HepG2 (cell line): ENCODE measurements at regions not wholly inside any gene's neighbourhood (a gene's known extent, or its start where the extent isn't known, plus 50 kb on each side); places are given as distances from the start of the nearest gene placed in this dataset.

ENCODE experiments used
- BRD4 ChIP-seq: sonication (generic); formaldehyde crosslinking; IDR thresholded peaks from 2 replicates; pipeline ENCODE4 v1.4.0; 2020; ENCODE audit warnings: missing genetic modification reagents
- EZH2 ChIP-seq: conservative IDR thresholded peaks from 2 replicates; pipeline ENCODE4 v1.6.1; 2012; ENCODE audit warnings: mild to moderate bottlenecking, low read depth, low read length, moderate library complexity
- NFKB2 ChIP-seq: sonication (generic); formaldehyde crosslinking; IDR thresholded peaks from 2 replicates; pipeline ENCODE4 v1.4.0; 2020; ENCODE audit warnings: missing genetic modification reagents, borderline replicate concordance
- PCBP1 ChIP-seq: fragments of 200-400 bp; formaldehyde crosslinking; IDR thresholded peaks from 2 replicates; pipeline ENCODE4 v1.6.1; 2017; ENCODE audit warnings: mild to moderate bottlenecking, low read depth, low read length, borderline replicate concordance
- POLR2A ChIP-seq, 2 experiments: IDR thresholded peaks; 2 replicates each; pipeline ENCODE4 v1.6.1; 2011; ENCODE audit warnings: low read depth in 2 of 2, low read length in 2 of 2, mild to moderate bottlenecking in 1 of 2, moderate library complexity in 1 of 2; ENCODE audit not compliant: insufficient read depth in 1 of 2
- SRF ChIP-seq: IDR thresholded peaks from 2 replicates; pipeline ENCODE4 v1.6.1; 2011; ENCODE audit warnings: mild to moderate bottlenecking, low read depth, low read length, moderate library complexity
- TAF15 ChIP-seq: fragments of 200-400 bp; formaldehyde crosslinking; IDR thresholded peaks from one replicate; pipeline ENCODE4 v1.6.1; 2018; ENCODE audit warnings: mild to moderate bottlenecking, low read depth, low read length; ENCODE audit not compliant: poor library complexity, severe bottlenecking
- YY1 ChIP-seq: IDR thresholded peaks from 2 replicates; pipeline ENCODE4 v1.6.1; 2011; ENCODE audit warnings: low read length, low read depth, moderate library complexity, mild to moderate bottlenecking; ENCODE audit not compliant: insufficient read depth, insufficient replicate concordance
- ZMYM2 ChIP-seq: sonication (generic); formaldehyde crosslinking; IDR thresholded peaks from 2 replicates; pipeline ENCODE4 v1.8.0; 2022; ENCODE audit warnings: mild to moderate bottlenecking, missing genetic modification reagents
- ZNF235 ChIP-seq: sonication (generic); formaldehyde crosslinking; IDR thresholded peaks from 2 replicates; pipeline ENCODE4 v1.8.1; 2023; ENCODE audit warnings: mild to moderate bottlenecking, missing genetic modification reagents, borderline replicate concordance
- ZNF598 ChIP-seq: sonication (generic); formaldehyde crosslinking; IDR thresholded peaks from 2 replicates; pipeline ENCODE4 v1.5.1; 2020; ENCODE audit warnings: mild to moderate bottlenecking, missing genetic modification reagents, borderline replicate concordance
- TF ChIP-seq, protein P1 (sequence below): sonication (generic); formaldehyde crosslinking; IDR thresholded peaks from 2 replicates; pipeline ENCODE4 v1.5.0; 2020; ENCODE audit warnings: mild to moderate bottlenecking, missing genetic modification reagents, moderate library complexity
- TF ChIP-seq, protein P2 (sequence below): sonication (generic); formaldehyde crosslinking; IDR thresholded peaks from 2 replicates; pipeline ENCODE4 v1.9.0; 2021; ENCODE audit warnings: missing genetic modification reagents, borderline replicate concordance
- TF ChIP-seq, protein P3 (sequence below): sonication (generic); formaldehyde crosslinking; IDR thresholded peaks from 2 replicates; pipeline ENCODE4 v1.9.0; 2021; ENCODE audit warnings: mild to moderate bottlenecking, missing genetic modification reagents

- TF ChIP-seq, protein P1, sequence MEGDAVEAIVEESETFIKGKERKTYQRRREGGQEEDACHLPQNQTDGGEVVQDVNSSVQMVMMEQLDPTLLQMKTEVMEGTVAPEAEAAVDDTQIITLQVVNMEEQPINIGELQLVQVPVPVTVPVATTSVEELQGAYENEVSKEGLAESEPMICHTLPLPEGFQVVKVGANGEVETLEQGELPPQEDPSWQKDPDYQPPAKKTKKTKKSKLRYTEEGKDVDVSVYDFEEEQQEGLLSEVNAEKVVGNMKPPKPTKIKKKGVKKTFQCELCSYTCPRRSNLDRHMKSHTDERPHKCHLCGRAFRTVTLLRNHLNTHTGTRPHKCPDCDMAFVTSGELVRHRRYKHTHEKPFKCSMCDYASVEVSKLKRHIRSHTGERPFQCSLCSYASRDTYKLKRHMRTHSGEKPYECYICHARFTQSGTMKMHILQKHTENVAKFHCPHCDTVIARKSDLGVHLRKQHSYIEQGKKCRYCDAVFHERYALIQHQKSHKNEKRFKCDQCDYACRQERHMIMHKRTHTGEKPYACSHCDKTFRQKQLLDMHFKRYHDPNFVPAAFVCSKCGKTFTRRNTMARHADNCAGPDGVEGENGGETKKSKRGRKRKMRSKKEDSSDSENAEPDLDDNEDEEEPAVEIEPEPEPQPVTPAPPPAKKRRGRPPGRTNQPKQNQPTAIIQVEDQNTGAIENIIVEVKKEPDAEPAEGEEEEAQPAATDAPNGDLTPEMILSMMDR (CRISPR knock-in tag) = no peak
- TF ChIP-seq, protein P2, sequence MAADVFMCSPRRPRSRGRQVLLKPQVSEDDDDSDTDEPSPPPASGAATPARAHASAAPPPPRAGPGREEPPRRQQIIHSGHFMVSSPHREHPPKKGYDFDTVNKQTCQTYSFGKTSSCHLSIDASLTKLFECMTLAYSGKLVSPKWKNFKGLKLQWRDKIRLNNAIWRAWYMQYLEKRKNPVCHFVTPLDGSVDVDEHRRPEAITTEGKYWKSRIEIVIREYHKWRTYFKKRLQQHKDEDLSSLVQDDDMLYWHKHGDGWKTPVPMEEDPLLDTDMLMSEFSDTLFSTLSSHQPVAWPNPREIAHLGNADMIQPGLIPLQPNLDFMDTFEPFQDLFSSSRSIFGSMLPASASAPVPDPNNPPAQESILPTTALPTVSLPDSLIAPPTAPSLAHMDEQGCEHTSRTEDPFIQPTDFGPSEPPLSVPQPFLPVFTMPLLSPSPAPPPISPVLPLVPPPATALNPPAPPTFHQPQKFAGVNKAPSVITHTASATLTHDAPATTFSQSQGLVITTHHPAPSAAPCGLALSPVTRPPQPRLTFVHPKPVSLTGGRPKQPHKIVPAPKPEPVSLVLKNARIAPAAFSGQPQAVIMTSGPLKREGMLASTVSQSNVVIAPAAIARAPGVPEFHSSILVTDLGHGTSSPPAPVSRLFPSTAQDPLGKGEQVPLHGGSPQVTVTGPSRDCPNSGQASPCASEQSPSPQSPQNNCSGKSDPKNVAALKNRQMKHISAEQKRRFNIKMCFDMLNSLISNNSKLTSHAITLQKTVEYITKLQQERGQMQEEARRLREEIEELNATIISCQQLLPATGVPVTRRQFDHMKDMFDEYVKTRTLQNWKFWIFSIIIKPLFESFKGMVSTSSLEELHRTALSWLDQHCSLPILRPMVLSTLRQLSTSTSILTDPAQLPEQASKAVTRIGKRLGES (CRISPR knock-in tag) = no peak
- TF ChIP-seq SRF = no peak
- TF ChIP-seq EZH2 = no peak
- TF ChIP-seq ZNF235 = no peak
- TF ChIP-seq, protein P3, sequence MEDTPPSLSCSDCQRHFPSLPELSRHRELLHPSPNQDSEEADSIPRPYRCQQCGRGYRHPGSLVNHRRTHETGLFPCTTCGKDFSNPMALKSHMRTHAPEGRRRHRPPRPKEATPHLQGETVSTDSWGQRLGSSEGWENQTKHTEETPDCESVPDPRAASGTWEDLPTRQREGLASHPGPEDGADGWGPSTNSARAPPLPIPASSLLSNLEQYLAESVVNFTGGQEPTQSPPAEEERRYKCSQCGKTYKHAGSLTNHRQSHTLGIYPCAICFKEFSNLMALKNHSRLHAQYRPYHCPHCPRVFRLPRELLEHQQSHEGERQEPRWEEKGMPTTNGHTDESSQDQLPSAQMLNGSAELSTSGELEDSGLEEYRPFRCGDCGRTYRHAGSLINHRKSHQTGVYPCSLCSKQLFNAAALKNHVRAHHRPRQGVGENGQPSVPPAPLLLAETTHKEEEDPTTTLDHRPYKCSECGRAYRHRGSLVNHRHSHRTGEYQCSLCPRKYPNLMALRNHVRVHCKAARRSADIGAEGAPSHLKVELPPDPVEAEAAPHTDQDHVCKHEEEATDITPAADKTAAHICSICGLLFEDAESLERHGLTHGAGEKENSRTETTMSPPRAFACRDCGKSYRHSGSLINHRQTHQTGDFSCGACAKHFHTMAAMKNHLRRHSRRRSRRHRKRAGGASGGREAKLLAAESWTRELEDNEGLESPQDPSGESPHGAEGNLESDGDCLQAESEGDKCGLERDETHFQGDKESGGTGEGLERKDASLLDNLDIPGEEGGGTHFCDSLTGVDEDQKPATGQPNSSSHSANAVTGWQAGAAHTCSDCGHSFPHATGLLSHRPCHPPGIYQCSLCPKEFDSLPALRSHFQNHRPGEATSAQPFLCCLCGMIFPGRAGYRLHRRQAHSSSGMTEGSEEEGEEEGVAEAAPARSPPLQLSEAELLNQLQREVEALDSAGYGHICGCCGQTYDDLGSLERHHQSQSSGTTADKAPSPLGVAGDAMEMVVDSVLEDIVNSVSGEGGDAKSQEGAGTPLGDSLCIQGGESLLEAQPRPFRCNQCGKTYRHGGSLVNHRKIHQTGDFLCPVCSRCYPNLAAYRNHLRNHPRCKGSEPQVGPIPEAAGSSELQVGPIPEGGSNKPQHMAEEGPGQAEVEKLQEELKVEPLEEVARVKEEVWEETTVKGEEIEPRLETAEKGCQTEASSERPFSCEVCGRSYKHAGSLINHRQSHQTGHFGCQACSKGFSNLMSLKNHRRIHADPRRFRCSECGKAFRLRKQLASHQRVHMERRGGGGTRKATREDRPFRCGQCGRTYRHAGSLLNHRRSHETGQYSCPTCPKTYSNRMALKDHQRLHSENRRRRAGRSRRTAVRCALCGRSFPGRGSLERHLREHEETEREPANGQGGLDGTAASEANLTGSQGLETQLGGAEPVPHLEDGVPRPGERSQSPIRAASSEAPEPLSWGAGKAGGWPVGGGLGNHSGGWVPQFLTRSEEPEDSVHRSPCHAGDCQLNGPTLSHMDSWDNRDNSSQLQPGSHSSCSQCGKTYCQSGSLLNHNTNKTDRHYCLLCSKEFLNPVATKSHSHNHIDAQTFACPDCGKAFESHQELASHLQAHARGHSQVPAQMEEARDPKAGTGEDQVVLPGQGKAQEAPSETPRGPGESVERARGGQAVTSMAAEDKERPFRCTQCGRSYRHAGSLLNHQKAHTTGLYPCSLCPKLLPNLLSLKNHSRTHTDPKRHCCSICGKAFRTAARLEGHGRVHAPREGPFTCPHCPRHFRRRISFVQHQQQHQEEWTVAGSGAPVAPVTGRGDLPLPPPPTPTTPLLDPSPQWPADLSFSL = no peak
- TF ChIP-seq PCBP1 = no peak
- no peak for TF ChIP-seq ZMYM2 (CRISPR knock-in tag)
- no peak for TF ChIP-seq YY1
- no peak for TF ChIP-seq NFKB2 (CRISPR knock-in tag)
- TF ChIP-seq ZNF598 = no peak
- no peak for TF ChIP-seq POLR2A (IDR thresholded peaks at IDR 0.05; ENCODE audit: insufficient read depth in 1 of 2, low read depth in 2 of 2, low read length in 2 of 2)
- no peak for TF ChIP-seq TAF15
- TF ChIP-seq BRD4 (CRISPR knock-in tag) = no peak
These were observed 219.5 kb downstream of the PAPSS1 start for GRCh38 chr4:107500551-107500950.
